HG03060 (cell line): ENCODE measurements at regions not wholly inside any gene's neighbourhood (a gene's known extent, or its start where the extent isn't known, plus 50 kb on each side); places are given as distances from the start of the nearest gene placed in this dataset.

Source experiments
- ATAC-seq: cut with Tn5 transposase; IDR thresholded peaks from one replicate; pipeline ENCODE4 v1.9.1; 2021; ENCODE audit warnings: low read depth, moderate number of reproducible peaks; ENCODE audit not compliant: unreplicated experiment

DNA sequence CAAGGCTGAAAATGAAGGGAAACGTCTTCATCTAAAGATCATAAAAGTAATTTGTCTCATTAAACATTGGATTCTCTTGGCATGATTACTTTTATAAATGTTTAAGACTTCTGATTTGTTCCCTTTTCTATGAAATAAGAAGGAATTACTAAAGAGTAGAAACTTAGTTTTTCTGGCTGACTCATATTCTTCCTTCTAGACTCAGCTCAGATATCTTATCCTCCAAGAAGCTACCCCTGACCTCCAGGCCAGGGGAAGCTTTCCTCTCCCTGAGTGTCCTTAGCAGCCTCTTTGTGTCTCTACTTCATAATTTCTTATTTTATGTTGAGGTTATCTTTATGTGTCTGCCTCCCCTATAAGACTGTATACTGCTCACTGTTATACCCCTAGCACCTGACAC, 291.9 kb upstream of the STT3B start:
- no peak for ATAC-seq

DNA sequence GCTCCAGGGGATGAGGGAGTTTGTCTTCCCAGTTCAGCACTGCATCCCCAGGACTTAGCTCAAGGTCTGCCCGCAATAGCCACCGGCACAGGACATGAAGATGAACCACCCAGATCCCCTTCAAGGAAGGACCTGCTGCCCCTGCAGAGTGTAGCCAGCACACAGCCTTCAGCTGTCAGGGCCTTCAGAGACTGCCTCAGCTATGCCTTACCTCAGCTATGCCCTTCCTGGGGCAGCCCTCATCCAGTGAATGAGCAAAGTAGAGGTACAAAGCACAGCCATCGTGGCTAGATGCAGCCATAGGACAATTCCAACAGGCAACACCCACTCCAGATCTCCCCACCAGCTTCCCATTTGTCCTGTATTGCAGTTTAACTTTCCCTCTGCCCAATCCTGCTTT, 291.2 kb upstream of the STT3B start:
- no peak for ATAC-seq

DNA sequence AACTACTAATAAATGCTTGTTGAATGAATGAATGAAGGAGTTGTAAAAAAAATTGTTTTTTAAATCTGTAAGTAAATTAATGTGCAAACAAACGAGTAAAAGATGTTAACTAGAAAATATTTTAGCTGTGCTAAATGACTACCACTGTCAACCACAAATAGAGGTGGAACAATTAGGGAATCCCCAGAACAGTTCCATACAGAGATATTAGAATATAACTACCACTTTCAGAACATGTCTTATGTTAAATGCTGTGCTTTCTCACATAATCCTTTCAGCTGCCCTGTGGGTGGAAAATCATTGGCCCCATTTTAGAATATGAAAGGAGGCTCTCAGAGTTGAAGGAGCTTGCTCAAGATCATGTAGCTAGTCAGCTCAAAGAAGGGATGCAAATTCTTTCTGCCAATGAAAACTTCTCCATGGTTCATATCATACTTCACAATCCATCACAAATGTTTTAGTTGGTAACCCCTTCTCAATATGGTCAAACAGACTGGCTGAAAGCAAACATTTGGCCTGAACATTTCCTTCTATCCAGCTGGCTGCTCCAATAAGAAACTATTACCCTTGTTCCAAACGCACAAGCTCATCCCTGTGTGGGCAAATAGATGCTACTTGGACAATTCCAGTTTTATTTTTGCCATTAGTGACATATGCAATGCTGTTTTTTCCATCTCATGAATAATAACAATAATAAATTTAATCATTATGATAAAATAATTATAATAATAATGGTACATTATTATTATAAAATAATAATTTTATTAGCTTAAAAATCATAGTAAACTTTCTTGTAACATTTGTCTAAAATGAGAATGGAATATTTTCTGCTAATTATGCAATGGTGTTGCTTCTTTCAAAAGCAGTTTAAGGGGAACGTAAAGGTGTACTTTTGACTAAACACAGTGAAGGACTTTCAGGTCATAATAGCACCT, 290.4 kb upstream of the STT3B start:
- ATAC-seq, result no peak

DNA sequence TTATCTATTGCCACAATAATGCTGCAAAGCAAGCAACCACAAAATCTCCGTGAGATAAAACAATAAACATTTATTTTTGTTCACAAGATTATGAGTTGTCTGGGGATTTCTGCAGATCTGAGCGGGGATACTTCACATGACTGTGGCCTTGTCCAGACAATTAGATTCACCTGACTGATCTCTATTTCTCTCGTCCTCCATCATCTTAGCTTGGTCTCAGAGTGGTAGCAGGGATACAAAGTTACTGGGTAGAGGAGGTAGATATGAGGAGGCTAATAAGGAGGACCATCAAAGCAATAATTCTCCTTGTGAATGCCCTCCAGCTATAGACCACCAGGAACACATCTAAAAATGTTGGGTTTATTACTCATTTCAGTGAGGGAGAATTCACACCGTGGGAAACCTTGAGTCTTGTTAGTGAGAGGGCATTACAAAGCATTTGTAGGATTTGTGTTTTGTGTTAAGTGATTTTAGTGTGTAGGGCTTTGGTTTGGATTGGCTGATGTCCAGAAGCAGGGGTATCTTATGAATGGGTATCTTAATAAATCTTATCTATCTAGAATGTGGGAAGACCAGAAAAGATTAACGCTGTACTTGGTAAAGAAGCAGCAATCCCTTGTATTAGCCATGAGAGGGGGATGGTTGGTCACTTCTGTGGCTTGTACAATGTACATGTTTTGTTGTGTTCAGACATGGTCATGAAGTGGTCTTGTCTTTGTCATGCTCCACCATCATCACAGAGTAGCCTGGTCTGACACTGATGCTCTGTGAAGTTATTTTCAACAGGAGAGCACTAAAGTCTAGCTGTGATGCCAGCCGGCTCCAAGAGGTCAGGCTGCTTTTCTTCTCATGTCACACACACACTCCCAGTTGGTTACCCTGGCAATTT, 287.6 kb upstream of the STT3B start:
- ATAC-seq, result no peak

DNA sequence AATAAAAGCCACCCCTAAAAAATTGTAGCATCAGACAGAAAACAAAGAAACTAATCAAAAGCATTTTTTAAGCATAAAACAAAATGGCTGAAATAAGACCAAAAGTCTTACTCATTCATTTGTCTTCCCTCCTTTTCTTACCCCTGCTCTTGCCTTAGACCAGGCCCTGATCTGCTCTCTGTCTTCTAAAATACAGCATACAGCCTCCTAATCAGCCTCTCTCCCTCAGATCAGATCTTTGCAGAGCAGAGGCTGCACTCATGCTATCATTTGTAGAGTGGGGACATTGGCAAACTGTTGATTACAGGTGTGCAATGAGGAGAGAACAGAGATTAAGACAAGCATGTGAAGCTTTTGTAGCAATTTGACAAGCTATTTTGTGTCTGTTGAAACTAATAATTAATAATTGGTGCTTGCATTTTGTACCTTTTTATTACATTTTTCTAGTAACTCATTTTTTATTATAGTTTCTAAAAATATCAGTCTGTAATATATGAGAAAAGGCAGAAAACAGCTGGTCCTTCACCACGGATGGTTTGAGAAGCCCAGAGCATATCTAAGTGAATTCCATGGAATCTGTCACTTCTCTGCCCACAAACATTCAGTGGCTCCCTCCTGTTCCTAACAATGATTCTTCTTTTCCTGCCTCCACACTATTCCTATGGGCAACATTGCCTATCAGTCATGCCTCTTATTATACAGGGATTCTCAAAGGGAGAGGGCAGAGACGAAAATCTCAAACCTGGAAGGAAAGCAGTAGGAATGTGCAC, 286.2 kb upstream of the STT3B start:
- ATAC-seq, result no peak

DNA sequence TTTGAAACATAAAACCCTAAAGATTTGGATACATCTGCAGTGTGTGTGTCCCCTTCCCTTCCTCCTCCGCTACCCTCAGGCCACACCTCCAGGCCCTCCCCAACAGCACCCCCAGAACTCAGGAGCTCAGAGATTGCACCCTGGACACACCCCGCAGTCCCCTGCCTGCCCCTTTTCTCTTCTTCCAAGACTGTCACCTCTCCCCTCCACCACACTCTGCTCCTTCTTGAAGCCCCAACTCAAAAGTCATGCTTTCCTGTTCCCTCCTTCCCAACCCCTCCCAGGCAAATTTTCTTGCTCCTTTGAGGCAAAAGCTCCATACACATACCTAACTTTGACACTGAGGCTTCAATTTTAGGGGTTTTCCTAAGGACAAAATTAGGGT, 285.7 kb upstream of the STT3B start:
- no peak for ATAC-seq

DNA sequence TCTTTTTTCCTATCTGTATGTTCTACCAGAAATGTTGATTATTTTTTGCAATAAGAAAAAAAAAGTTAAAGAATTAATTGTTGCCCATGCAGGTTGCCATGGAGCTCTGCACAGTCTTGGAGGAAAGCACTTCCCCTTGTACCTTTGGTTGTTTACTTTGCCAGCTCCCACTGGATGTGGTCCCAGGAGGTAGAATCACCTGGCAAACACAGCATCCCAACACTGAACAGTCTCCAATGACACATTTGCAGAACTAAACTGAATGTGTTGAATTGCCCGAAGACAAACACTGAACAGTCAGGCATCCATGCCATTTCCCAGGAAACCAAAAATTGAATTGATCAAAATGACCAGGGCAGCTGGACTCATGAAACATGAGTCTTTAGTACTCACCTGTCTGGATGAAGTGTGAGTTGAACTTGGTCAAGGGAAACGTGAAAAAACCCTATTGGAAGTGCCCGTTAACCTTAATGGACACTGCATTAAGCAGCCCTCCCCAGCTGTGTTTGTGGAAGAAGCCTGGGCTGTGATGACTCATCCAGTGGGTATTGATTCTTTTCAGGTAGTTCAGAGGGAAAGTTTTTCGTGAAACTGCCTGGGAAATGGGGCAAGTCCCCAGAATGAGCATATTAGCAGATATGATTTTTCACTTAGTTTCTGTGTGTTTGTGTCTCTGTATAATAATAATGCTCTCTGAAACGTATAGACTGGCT, 284.7 kb upstream of the STT3B start:
- peak; percentile 42 for ATAC-seq

DNA sequence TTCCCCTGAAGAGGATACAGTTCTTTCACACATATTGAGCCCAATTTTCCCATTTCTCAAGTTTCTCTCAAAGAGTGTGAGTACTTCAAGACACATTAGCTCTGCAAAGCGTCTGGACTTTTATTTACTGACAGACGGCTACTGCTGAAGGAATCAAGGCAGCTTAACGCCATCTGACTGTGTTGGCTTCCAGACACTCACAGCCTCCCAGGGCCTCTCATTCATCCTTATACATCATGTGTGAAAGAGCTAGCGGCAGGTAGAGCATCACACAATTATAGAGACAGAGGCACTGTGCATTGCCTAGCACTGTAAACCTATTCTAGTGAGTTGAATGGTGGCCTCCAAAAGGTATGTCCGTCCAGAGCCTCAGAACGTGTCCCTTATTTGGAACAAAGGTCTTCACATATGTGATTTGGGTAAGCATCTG, 284.1 kb upstream of the STT3B start:
- no peak for ATAC-seq

DNA sequence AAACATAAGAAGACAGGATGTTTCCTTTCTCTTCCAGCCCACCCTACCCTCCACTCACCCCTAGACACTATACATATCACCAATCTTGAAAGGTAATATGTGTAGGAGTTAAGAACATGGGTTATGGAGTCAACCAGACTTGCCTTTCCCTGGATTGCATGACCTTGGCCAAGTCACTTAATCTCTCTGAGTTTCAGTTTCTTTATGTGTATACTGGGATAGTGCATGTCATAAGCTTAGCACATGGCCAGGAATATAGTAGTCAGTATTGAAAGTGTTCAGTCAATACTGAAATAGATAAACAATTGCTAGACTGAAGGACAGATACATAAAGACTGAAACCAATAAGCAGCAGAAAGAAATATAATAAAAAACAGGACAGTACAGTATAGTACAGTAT, 283.2 kb upstream of the STT3B start:
- ATAC-seq, result no peak

DNA sequence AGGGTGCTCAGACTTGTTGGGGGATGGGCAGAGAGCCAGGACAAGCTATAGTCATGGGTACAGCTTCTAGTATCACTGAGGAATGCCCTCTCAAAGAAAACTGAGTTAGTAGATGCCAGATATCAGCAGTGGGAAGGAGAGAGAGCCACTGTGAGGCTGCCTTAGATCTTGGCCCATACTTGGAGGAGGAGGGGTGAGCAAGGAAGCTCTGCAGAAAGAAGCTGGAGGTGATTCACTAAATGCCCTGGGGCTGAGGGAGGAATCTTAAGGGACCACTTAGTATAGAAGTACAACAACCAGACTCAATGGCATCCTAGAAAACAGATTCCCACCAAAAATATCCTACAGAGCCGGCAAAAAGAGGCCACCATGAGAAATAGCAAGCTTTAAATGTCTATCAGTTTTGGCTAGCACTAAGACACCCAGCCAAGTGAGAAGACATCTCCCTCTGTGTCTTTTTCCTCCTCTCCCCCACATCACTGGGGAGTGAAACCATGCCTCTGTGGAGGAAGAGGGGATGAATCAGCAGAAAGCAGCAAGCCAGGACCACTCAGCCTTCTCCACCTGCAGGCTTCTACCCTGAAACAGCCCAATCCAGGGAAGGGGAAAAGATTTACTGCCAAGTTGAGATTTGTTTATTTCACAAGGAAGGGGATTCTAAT, 282.5 kb upstream of the STT3B start:
- no peak for ATAC-seq

DNA sequence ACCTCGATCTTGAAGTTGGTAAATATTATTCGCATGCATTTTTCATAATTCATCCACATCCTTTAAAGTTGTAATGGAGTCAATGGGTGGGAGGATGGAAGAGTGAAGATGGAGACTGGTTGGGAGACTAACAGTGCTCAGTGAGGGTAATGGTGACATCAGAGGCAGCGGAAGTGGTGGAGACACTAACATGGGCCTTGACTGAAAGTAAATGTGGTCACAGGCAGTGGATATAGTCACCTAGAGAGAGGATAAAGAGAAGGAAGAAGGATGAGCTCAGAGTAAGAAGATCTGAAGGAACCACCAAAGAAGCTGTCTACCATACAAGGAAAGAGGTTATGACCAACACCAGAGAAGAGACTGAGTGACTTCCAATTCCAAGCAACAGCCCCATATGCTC, 281.6 kb upstream of the STT3B start:
- ATAC-seq, result no peak

DNA sequence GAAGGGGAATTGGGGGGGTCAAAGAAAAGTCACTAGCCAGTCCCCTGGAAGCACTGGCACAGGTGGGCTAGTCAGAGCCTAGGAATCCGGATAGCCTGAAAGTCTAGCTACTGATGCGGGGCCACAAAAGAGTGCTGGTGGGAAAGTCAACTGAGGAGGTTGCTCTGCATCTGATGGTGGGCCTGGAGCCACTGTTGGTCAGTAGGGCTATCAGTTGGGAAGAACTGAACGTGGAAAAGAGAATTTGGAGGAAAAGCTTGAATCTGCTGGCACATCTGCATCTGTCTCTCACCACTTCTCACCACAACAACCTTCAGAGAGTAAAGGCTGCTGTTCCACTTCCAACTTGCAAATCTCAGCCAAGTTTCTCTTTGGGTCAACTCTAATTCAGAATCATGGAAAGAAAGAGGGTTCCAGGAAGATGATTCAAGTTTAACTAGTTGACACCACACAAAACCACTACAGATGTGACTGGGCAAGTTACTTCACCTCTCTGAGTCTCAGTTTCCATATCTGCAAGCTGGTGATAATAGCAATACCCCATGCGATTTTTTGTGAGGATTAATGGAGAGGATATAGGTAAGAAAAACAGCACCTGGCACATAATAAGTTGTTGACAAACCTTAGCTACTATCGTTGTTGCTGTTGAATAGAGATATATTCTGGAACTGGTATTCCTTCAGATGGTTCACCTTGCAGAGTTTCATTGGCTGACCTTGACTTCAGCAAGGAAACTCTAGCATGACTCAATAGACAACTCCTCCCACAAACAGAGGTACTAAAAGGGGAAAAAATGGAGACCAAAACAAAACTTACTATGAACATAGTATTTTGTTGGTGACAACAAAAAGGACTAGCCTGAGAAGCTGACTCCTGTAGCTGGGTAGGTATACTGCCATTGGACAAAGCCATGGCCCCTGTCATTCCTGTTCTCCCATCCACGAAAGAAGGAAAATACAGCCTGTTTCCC, 280.2 kb upstream of the STT3B start:
- no peak for ATAC-seq

DNA sequence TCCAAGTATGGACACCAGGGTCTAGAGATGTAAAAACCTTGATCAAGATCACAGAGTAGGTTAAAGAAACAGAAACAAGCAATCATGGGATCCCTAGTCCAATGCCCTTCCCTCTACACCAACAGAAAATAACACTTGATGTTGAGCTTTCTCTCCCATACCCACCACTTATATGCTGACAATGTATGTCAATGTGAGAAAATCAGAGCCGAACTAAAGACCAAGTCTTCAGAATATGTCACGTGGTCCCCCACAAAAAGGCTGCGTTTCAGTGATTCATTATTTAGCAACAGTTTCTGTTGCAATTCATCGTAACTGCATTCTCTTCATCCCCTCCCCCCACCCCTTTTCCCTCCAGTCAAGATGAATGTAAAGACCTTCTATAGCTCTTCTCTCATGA, 278.9 kb upstream of the STT3B start:
- ATAC-seq, result no peak

DNA sequence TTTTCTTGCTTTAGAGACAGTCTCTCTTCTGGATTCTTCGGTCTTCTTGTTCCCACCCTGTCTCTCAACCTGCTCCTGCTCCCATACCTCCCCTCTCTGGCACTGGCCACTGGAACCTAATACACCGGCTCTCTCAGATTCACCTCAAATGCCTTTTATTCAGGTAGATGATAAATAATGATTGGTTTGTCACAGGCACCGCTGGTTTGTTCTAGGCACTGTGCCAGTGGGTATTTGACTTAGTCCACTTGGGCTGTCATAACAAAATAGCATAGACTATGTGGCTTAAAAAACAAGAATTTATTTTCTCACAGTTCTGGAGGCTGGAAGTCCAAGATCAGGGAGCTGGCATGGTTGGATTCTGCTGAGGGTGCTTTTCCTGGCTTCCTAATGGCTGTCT, 278.2 kb upstream of the STT3B start:
- ATAC-seq, result no peak

DNA sequence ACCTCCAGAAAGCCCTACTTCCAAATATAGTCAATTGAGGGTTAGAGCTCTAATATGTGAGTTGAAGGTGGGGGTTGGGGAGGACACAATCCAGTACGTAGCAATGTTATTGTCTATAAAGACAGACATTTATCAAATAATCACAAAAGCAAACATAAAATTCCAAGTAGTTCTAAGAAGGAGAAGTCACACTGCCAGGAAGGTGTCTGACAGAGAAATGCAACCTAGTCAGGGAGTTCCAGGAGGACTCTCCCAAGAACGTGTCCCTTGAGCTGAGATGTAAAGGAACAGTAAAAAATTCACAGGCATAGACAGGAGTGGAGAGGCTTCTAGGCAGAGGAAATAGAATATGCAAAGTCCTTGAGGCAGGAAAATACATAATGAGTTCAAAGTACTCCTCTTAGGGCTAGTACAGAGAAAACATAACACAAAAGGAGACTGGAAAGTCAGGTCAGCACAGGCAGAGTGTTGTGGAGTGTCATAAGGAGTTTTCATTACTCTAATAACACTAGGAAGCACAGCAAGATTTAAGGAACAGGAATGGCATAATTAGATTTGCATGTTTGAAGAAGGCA, 277.6 kb upstream of the STT3B start:
- no peak for ATAC-seq

DNA sequence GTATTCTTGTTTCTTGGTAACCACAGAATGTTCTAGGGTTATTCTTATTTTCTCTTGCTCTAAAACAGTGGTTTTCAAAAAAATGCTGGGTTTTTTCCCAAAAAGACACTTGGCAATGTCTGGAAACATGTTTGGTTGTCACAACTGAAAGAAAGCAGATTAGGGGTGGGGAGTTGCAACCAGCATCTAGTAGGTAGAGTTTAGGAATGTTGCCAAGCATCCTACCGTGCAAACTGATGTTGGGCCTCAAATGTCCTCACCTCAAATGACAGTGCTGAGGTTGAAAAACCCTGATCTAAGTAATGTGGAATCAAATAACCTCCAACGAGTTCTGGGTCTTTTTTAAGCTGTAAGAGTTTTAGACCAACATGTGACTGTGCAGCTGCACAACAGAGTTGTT, 270.5 kb upstream of the STT3B start:
- ATAC-seq, result no peak

DNA sequence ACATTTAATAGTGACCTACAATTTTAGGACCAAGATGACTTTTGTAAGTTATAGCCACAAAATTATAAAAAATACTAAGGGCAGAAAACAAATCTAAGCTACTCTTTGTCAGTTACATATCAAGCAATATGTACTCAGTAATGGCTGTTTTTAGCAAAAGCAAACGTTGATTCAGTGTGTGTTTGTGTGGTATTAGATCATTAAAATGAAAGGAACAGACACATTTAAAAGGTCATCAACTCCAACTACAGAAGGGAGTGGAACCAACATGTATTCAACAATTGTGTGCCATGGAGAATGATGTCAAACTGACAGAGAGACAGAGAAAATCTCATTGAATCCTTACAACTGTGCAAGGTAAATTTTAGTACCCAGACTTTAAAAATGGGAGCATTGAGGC, 268.8 kb upstream of the STT3B start:
- no peak for ATAC-seq
